Right lobe of liver (tissue), 4 donors: ENCODE measurements at regions not wholly inside any gene's neighbourhood (a gene's known extent, or its start where the extent isn't known, plus 50 kb on each side); places are given as distances from the start of the nearest gene placed in this dataset.

Experiments used
- POLR2A ChIP-seq: fragments of 450-650 bp; IDR thresholded peaks from one replicate; pipeline ENCODE4 v1.6.1; 2017; ENCODE audit warnings: antibody characterized with exemption, mild to moderate bottlenecking
- TF ChIP-seq, protein P1 (sequence below), 4 donors: fragments of 200-600 bp in 3 of 4; fragments of 450-650 bp in 1 of 4; IDR thresholded peaks; one replicate each; pipeline versions ENCODE4 v1.5.1 to v1.8.0; 2016 to 2022; ENCODE audit warnings: antibody characterized with exemption in 4 of 4, mild to moderate bottlenecking in 2 of 4
- donor health status: DM: no; HTN: no; CAD: no.
- donor health status: DM: no; HTN: no; CAD: no.
- donor health status: DM: no; HTN: yes; CAD: no.

GRCh38 chr12:107395817-107396216 is 289.8 kb upstream of the PWP1 start:
- TF ChIP-seq, protein P1, sequence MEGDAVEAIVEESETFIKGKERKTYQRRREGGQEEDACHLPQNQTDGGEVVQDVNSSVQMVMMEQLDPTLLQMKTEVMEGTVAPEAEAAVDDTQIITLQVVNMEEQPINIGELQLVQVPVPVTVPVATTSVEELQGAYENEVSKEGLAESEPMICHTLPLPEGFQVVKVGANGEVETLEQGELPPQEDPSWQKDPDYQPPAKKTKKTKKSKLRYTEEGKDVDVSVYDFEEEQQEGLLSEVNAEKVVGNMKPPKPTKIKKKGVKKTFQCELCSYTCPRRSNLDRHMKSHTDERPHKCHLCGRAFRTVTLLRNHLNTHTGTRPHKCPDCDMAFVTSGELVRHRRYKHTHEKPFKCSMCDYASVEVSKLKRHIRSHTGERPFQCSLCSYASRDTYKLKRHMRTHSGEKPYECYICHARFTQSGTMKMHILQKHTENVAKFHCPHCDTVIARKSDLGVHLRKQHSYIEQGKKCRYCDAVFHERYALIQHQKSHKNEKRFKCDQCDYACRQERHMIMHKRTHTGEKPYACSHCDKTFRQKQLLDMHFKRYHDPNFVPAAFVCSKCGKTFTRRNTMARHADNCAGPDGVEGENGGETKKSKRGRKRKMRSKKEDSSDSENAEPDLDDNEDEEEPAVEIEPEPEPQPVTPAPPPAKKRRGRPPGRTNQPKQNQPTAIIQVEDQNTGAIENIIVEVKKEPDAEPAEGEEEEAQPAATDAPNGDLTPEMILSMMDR (IDR thresholded peaks at IDR 0.05) = no peak
- no peak for TF ChIP-seq POLR2A
